NCI-H510A treated with DMSO at 0.1 percent for 48 hours (cell line): ENCODE measurements at regions not wholly inside any gene's neighbourhood (a gene's known extent, or its start where the extent isn't known, plus 50 kb on each side); places are given as distances from the start of the nearest gene placed in this dataset.
A peak's percentile ranks its signal among the peaks of the same experiment; 100 is the strongest.

Source experiments
- DNase-seq: peaks from one replicate; lab custom pipeline; 2025; lab: John Stamatoyannopoulos, UW

- DNase-seq = no peak
Measured at GRCh38 chr4:80145739-80146138, 51.6 kb upstream of the PRDM8 start.

- DNase-seq = no peak
Measured at GRCh38 chr4:80144676-80145470, 52.4 kb upstream of the PRDM8 start.

GRCh38 chr4:80143307-80143679, 54.0 kb upstream of the PRDM8 start:
- DNase-seq = no peak

GRCh38 chr4:80142394-80143306, 54.7 kb upstream of the PRDM8 start:
- no peak for DNase-seq

- no peak for DNase-seq
Measured at GRCh38 chr4:80141543-80141942, 55.8 kb upstream of the PRDM8 start.

- DNase-seq = no peak
Measured at GRCh38 chr4:80140194-80140593, 57.1 kb upstream of the PRDM8 start.

GRCh38 chr4:80139671-80140070, 57.6 kb upstream of the PRDM8 start:
- DNase-seq = no peak

GRCh38 chr4:80138551-80139538, 58.5 kb upstream of the PRDM8 start:
- no peak for DNase-seq

GRCh38 chr4:80137631-80138030, 59.7 kb upstream of the PRDM8 start:
- no peak for DNase-seq

- DNase-seq = no peak
Measured at GRCh38 chr4:80136270-80136669, 61.0 kb upstream of the PRDM8 start.

GRCh38 chr4:80135702-80136058, 61.6 kb upstream of the PRDM8 start:
- no peak for DNase-seq

- DNase-seq = no peak
Measured at GRCh38 chr4:80134936-80135701, 62.1 kb upstream of the ANTXR2 start.

GRCh38 chr4:80133240-80133783, 60.3 kb upstream of the ANTXR2 start:
- no peak for DNase-seq

- no peak for DNase-seq
Measured at GRCh38 chr4:80129785-80130184, 56.8 kb upstream of the ANTXR2 start.

- no peak for DNase-seq
Measured at GRCh38 chr4:80128941-80129340, 55.9 kb upstream of the ANTXR2 start.

GRCh38 chr4:80127870-80128419, 54.9 kb upstream of the ANTXR2 start:
- DNase-seq = no peak

- DNase-seq = no peak
Measured at GRCh38 chr4:80126435-80126834, 53.4 kb upstream of the ANTXR2 start.

- peak; percentile 10 for DNase-seq
Measured at GRCh38 chr4:80125252-80126177, 52.5 kb upstream of the ANTXR2 start.
